Keratinocyte (primary cell): ENCODE measurements at regions not wholly inside any gene's neighbourhood (a gene's known extent, or its start where the extent isn't known, plus 50 kb on each side); places are given as distances from the start of the nearest gene placed in this dataset.

Source experiments
- CTCF ChIP-seq, 3 experiments: IDR thresholded peaks in 1 of 3; conservative IDR thresholded peaks in 1 of 3; optimal IDR thresholded peaks in 1 of 3; 2 replicates in 2 of 3; 3 replicates in 1 of 3; pipeline versions ENCODE3 to v1.5.1; 2011; ENCODE audit warnings: low read length in 3 of 3, mild to moderate bottlenecking in 3 of 3, moderate library complexity in 2 of 3, control low read depth in 1 of 3, inconsistent platforms in 1 of 3; ENCODE audit not compliant: insufficient read depth in 2 of 3; ENCODE audit errors: extremely low read depth in 1 of 3
- EZH2 ChIP-seq: IDR thresholded peaks from one replicate; pipeline ENCODE4 v1.6.1; 2012; ENCODE audit warnings: inconsistent platforms, mild to moderate bottlenecking, low read length, moderate library complexity

- TF ChIP-seq CTCF (optimal IDR thresholded peaks at IDR 0.05 in 1 of 3, IDR thresholded peaks at IDR 0.05 in 1 of 3, conservative IDR thresholded peaks at IDR 0.05 in 1 of 3; ENCODE audit: extremely low read depth in 1 of 3, insufficient read depth in 2 of 3, low read length in 3 of 3) (no peak), EZH2 (no peak)
Observed at GRCh38 chr20:56698749-56699148, 69.6 kb downstream of the TFAP2C start.
